Endothelial cell of umbilical vein (primary cell): ENCODE measurements at regions not wholly inside any gene's neighbourhood (a gene's known extent, or its start where the extent isn't known, plus 50 kb on each side); places are given as distances from the start of the nearest gene placed in this dataset.

ENCODE experiments used
- BruUV-seq: library from RNA; stranded (reverse); fragments of 400-500 nt; replicated peaks from 2 replicates; lab custom pipeline; 2021; lab: Mats Ljungman, UMichigan
- CTCF ChIA-PET: fragments of 300-600, 350-600 bp; sonication (Branson Sonifier 250); formaldehyde crosslinking; loops from one replicate; lab custom pipeline; 2021; ENCODE audit warnings: antibody characterized with exemption, inconsistent platforms; lab: Charles Lee
- POLR2A ChIA-PET: fragments of 300-600, 350-600 bp; sonication (Branson Sonifier 250); formaldehyde crosslinking; loops from one replicate; lab custom pipeline; 2021; ENCODE audit warnings: antibody characterized with exemption, inconsistent platforms; lab: Charles Lee
- DNase-seq: peaks from one replicate; pipeline ENCODE4 v3.0.0-alpha.2; 2011; ENCODE audit warnings: low read depth, low spot score
- FAIRE-seq: peaks from 2 replicates; lab custom pipeline; 2011; peaks lifted over from hg19 to GRCh38; lab: Jason Lieb, UNC
- H2AFZ ChIP-seq: 2 replicates; pipeline ENCODE4 v1.6.0; 2012; ENCODE audit warnings: low read depth, low read length, control low read depth, inconsistent platforms
- H3K27ac ChIP-seq: 2 replicates; pipeline ENCODE4 v1.5.1; 2011; ENCODE audit warnings: low read depth, mild to moderate bottlenecking, control low read depth, low read length, moderate library complexity; ENCODE audit not compliant: insufficient read depth
- H3K27me3 ChIP-seq, 2 experiments: 2 replicates each; pipeline versions ENCODE4 v1.6.0 to v1.6.1; 2011; ENCODE audit warnings: low read length in 2 of 2, mixed read lengths in 1 of 2; ENCODE audit not compliant: control insufficient read depth in 2 of 2, insufficient read depth in 2 of 2
- H3K36me3 ChIP-seq, 2 experiments: 2 replicates in 1 of 2; 3 replicates in 1 of 2; pipeline ENCODE4 v1.5.1; 2011; ENCODE audit warnings: low read length in 2 of 2, mild to moderate bottlenecking in 1 of 2, moderate library complexity in 1 of 2; ENCODE audit not compliant: control insufficient read depth in 2 of 2, insufficient read depth in 2 of 2; ENCODE audit errors: extremely low read depth in 1 of 2
- H3K4me1 ChIP-seq: 3 replicates; pipeline ENCODE4 v1.5.1; 2011; ENCODE audit warnings: mild to moderate bottlenecking, low read length; ENCODE audit not compliant: control insufficient read depth, insufficient read depth; ENCODE audit errors: extremely low read depth
- H3K4me2 ChIP-seq: 2 replicates; pipeline ENCODE4 v1.6.1; 2011; ENCODE audit warnings: low read length, control low read depth, mixed read lengths; ENCODE audit not compliant: insufficient read depth
- H3K4me3 ChIP-seq, 3 experiments: fragments of 200-600 bp in 1 of 3; sonication (generic), shearing (Covaris generic) in 1 of 3; replicated peaks in 1 of 3; 2 replicates each; pipeline ENCODE4 v1.5.1; 2011 to 2016; ENCODE audit warnings: control low read depth in 3 of 3, low read length in 3 of 3, mild to moderate bottlenecking in 2 of 3, inconsistent platforms in 1 of 3, low read depth in 1 of 3, moderate library complexity in 1 of 3; ENCODE audit not compliant: insufficient read depth in 1 of 3
- H3K79me2 ChIP-seq: 2 replicates; pipeline ENCODE4 v1.6.0; 2012; ENCODE audit warnings: low read length, inconsistent platforms; ENCODE audit not compliant: control insufficient read depth, insufficient read depth
- H3K9ac ChIP-seq: replicated peaks from 2 replicates; pipeline ENCODE3; 2011; ENCODE audit warnings: low read length, control low read depth; ENCODE audit not compliant: insufficient read depth; ENCODE audit errors: extremely low read depth
- H3K9me1 ChIP-seq: replicated peaks from 3 replicates; pipeline ENCODE4 v1.6.0; 2011; ENCODE audit warnings: mild to moderate bottlenecking, low read length; ENCODE audit not compliant: control insufficient read depth, insufficient read depth; ENCODE audit errors: extremely low read depth
- H3K9me3 ChIP-seq: replicated peaks from 2 replicates; pipeline ENCODE4 v1.5.1; 2012; ENCODE audit warnings: low read length, inconsistent platforms; ENCODE audit not compliant: control insufficient read depth, insufficient read depth
- H4K20me1 ChIP-seq: replicated peaks from 2 replicates; pipeline ENCODE3; 2011; ENCODE audit warnings: mild to moderate bottlenecking, low read length; ENCODE audit not compliant: control insufficient read depth, insufficient read depth; ENCODE audit errors: extremely low read depth
- CTCF ChIP-seq, 2 donors: IDR thresholded peaks; 1 replicate in 1 of 2; 2 replicates in 1 of 2; pipeline ENCODE4 v1.5.1; 2011; ENCODE audit warnings: low read length in 2 of 2, mild to moderate bottlenecking in 2 of 2, moderate library complexity in 2 of 2, control low read depth in 1 of 2, inconsistent platforms in 1 of 2, low read depth in 1 of 2; ENCODE audit not compliant: insufficient read depth in 1 of 2; ENCODE audit errors: extremely low read depth in 1 of 2
- EZH2 ChIP-seq: IDR thresholded peaks from 2 replicates; pipeline ENCODE4 v1.6.1; 2012; ENCODE audit warnings: borderline replicate concordance, low read depth, mild to moderate bottlenecking, moderate library complexity, low read length, inconsistent platforms; ENCODE audit not compliant: severe bottlenecking
- FOS ChIP-seq: IDR thresholded peaks from 2 replicates; pipeline ENCODE4 v1.6.1; 2011; ENCODE audit warnings: mild to moderate bottlenecking, low read length, moderate library complexity, borderline replicate concordance; ENCODE audit not compliant: insufficient read depth
- GATA2 ChIP-seq: IDR thresholded peaks from 2 replicates; pipeline ENCODE4 v1.7.0; 2011; ENCODE audit warnings: low read depth, mild to moderate bottlenecking, moderate library complexity, mixed read lengths, low read length; ENCODE audit not compliant: insufficient read length, insufficient read depth
- JUN ChIP-seq: IDR thresholded peaks from 2 replicates; pipeline ENCODE4 v1.6.1; 2011; ENCODE audit warnings: borderline replicate concordance, low read depth; ENCODE audit not compliant: insufficient read length, insufficient read depth
- MAX ChIP-seq: IDR thresholded peaks from 2 replicates; pipeline ENCODE4 v1.6.1; 2011; ENCODE audit not compliant: insufficient read depth, insufficient read length
- MYC ChIP-seq: IDR thresholded peaks from one replicate; pipeline ENCODE4 v1.6.1; 2011; ENCODE audit warnings: mild to moderate bottlenecking, low read depth, low read length
- POLR2A ChIP-seq: IDR thresholded peaks from 2 replicates; pipeline ENCODE4 v1.6.1; 2012; ENCODE audit warnings: low read depth, mild to moderate bottlenecking, control low read depth, low read length
- POLR2AphosphoS5 ChIP-seq: IDR thresholded peaks from 2 replicates; pipeline ENCODE4 v1.6.1; 2012; ENCODE audit warnings: low read depth, mild to moderate bottlenecking, control low read depth, low read length, moderate library complexity; ENCODE audit not compliant: insufficient read depth
- dilution Hi-C: fragments of 300-500 bp; cut with MboI; formaldehyde crosslinking; loops from one replicate; pipeline ENCODE4 v1.15.0; 2019; ENCODE audit warnings: low sequenced_read_pairs; ENCODE audit not compliant: extremely low pct_ligation_motif_present
- intact Hi-C: fragments of 100-400 bp; cut with micrococcal nuclease; formaldehyde crosslinking; loops from one replicate; pipeline ENCODE4 v1.10.0; 2022

GRCh38 chr7:95716357-95717122 lies 55.8 kb upstream of the DYNC1I1 start:
- FAIRE-seq (no peak), DNase-seq (no peak)
- dilution Hi-C loops = no loop called here
- Histone ChIP-seq H3K79me2 (no peaks in the 10 kb centered on the region), H3K27me3 (peaks cover 0 to 4% of the 10 kb centered on the region in 2 experiments), H2AFZ (no peak overlapping the region), H3K9me3 (no peaks in the 10 kb centered on the region), H3K4me2 (no peak overlapping the region), H3K27ac (no peak overlapping the region), H3K9ac (no peak overlapping the region), H3K4me1 (no peaks in the 10 kb centered on the region), H3K9me1 (no peaks in the 10 kb centered on the region), H3K36me3 (no peaks in the 10 kb centered on the region), H4K20me1 (no peaks in the 10 kb centered on the region), H3K4me3 (no peak overlapping the region)
- ChIA-PET CTCF (interaction anchor here (1.1 to 1.4 kb wide), 3 partner anchors 26 to 155 kb away, joined by 3 to 5 read pairs (median 4); no protein-coding TSS in a partner anchor), POLR2A (interaction anchor here (0.6 kb wide), 1 partner anchor 145 kb away, joined by 3 read pairs; no protein-coding TSS in a partner anchor)
- BruUV-seq = no TSS peak
- intact Hi-C loops = no loop called here
- TF ChIP-seq CTCF (IDR thresholded peaks at IDR 0.05; ENCODE audit: extremely low read depth in 1 of 2, insufficient read depth in 1 of 2, low read depth in 1 of 2, low read length in 2 of 2) = no peak
- no peak for TF ChIP-seq GATA2
- no peak for TF ChIP-seq EZH2
- TF ChIP-seq MAX = no peak
- TF ChIP-seq JUN = no peak
- no peak for TF ChIP-seq POLR2AphosphoS5
- TF ChIP-seq FOS = no peak
- TF ChIP-seq POLR2A = no peak
- TF ChIP-seq MYC = no peak
